CD4-positive, alpha-beta T cell treated with Interleukin-4 for 4 hours (primary cell): ENCODE measurements at regions not wholly inside any gene's neighbourhood (a gene's known extent, or its start where the extent isn't known, plus 50 kb on each side); places are given as distances from the start of the nearest gene placed in this dataset.
A peak's percentile ranks its signal among the peaks of the same experiment; 100 is the strongest.

ENCODE experiments used
- DNase-seq: peaks from one replicate; pipeline ENCODE4 v3.0.0-alpha.2; 2020

- no peak for DNase-seq
Measured at GRCh38 chr20:24049081-24049480, 60.5 kb upstream of the GGTLC1 start.

GRCh38 chr20:24048024-24048611 is 59.5 kb upstream of the GGTLC1 start:
- no peak for DNase-seq

GRCh38 chr20:24046888-24047287 is 58.3 kb upstream of the GGTLC1 start:
- no peak for DNase-seq

- peak; percentile 50 for DNase-seq
Measured at GRCh38 chr20:24045621-24046318, 57.2 kb upstream of the GGTLC1 start.

GRCh38 chr20:24043294-24043693 is 54.7 kb upstream of the GGTLC1 start:
- DNase-seq: no peak

- DNase-seq: no peak
Measured at GRCh38 chr20:24042646-24043045, 54.1 kb upstream of the GGTLC1 start.

- no peak for DNase-seq
Measured at GRCh38 chr20:24040896-24041459, 52.4 kb upstream of the GGTLC1 start.

GRCh38 chr20:24039196-24039595 is 50.6 kb upstream of the GGTLC1 start:
- DNase-seq: no peak
